ENCODE measurements at regions not wholly inside any gene's neighbourhood (a gene's known extent, or its start where the extent isn't known, plus 50 kb on each side); places are given as distances from the start of the nearest gene placed in this dataset.
"Not testable (repeated sequence)": the region's sequence is repeated elsewhere in the genome, so short reads cannot be mapped to it uniquely, and the experiment has no call there.

GRCh38 chr2:154557906-154558305 lies 140.6 kb upstream of the KCNJ3 start:
- Mint-ChIP-seq H3K27me3 (ENCODE audit: low read depth) (no peaks in the 10 kb centered on the region), H3K4me1 (no peaks in the 10 kb centered on the region), H3K36me3 (ENCODE audit: low read depth) (no peaks in the 10 kb centered on the region), H3K9me3 (no peaks in the 10 kb centered on the region), H3K4me3 (no peak overlapping the region), H3K27ac (ENCODE audit: unreplicated experiment) (no peak overlapping the region)
- no peak for DNase-seq (ENCODE audit: low read depth, low spot score)
- TF ChIP-seq, protein P1, sequence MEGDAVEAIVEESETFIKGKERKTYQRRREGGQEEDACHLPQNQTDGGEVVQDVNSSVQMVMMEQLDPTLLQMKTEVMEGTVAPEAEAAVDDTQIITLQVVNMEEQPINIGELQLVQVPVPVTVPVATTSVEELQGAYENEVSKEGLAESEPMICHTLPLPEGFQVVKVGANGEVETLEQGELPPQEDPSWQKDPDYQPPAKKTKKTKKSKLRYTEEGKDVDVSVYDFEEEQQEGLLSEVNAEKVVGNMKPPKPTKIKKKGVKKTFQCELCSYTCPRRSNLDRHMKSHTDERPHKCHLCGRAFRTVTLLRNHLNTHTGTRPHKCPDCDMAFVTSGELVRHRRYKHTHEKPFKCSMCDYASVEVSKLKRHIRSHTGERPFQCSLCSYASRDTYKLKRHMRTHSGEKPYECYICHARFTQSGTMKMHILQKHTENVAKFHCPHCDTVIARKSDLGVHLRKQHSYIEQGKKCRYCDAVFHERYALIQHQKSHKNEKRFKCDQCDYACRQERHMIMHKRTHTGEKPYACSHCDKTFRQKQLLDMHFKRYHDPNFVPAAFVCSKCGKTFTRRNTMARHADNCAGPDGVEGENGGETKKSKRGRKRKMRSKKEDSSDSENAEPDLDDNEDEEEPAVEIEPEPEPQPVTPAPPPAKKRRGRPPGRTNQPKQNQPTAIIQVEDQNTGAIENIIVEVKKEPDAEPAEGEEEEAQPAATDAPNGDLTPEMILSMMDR (conservative IDR thresholded peaks at IDR 0.05) = no peak

- no peaks in the 10 kb centered on the region for H3K27me3 Mint-ChIP-seq (ENCODE audit: low read depth)
- TF ChIP-seq, protein P1 (conservative IDR thresholded peaks at IDR 0.05) = no peak
- no peaks in the 10 kb centered on the region for H3K4me1 Mint-ChIP-seq
- no peak overlapping the region for H3K4me3 Mint-ChIP-seq
- no peaks in the 10 kb centered on the region for H3K36me3 Mint-ChIP-seq (ENCODE audit: low read depth)
- no peak overlapping the region for H3K27ac Mint-ChIP-seq (ENCODE audit: unreplicated experiment)
- no peak for DNase-seq (ENCODE audit: low read depth, low spot score)
- H3K9me3 Mint-ChIP-seq = peaks cover 5% of the 10 kb centered on the region
Observed at GRCh38 chr2:154565433-154565832, 133.1 kb upstream of the KCNJ3 start.

GRCh38 chr2:154568413-154568812 lies 130.1 kb upstream of the KCNJ3 start:
- Mint-ChIP-seq H3K4me1 (no peaks in the 10 kb centered on the region), H3K36me3 (ENCODE audit: low read depth) (no peaks in the 10 kb centered on the region), H3K27me3 (ENCODE audit: low read depth) (no peaks in the 10 kb centered on the region), H3K9me3 (peaks cover 5% of the 10 kb centered on the region), H3K4me3 (no peak overlapping the region), H3K27ac (ENCODE audit: unreplicated experiment) (no peak overlapping the region)
- TF ChIP-seq, protein P1 (conservative IDR thresholded peaks at IDR 0.05) = no peak
- DNase-seq (ENCODE audit: low read depth, low spot score) = no peak

GRCh38 chr2:154570501-154570900 lies 128.0 kb upstream of the KCNJ3 start:
- TF ChIP-seq, protein P1 (conservative IDR thresholded peaks at IDR 0.05) = no peak
- no peak for DNase-seq (ENCODE audit: low read depth, low spot score)
- Mint-ChIP-seq H3K36me3 (ENCODE audit: low read depth) (no peaks in the 10 kb centered on the region), H3K4me1 (no peaks in the 10 kb centered on the region), H3K27me3 (ENCODE audit: low read depth) (no peaks in the 10 kb centered on the region), H3K9me3 (peaks cover 5% of the 10 kb centered on the region), H3K4me3 (no peak overlapping the region), H3K27ac (ENCODE audit: unreplicated experiment) (no peak overlapping the region)

- H3K27me3 Mint-ChIP-seq (ENCODE audit: low read depth); H3K4me1 Mint-ChIP-seq; H3K4me3 Mint-ChIP-seq; H3K27ac Mint-ChIP-seq (ENCODE audit: unreplicated experiment); DNase-seq (ENCODE audit: low read depth, low spot score); H3K36me3 Mint-ChIP-seq (ENCODE audit: low read depth); H3K9me3 Mint-ChIP-seq: not testable (repeated sequence)
Observed at GRCh38 chr2:154576699-154577098, 121.8 kb upstream of the KCNJ3 start.

GRCh38 chr2:154577390-154577789 lies 121.1 kb upstream of the KCNJ3 start:
- H3K4me1 Mint-ChIP-seq = no peaks in the 10 kb centered on the region

More at GRCh38 chr2:154577390-154577789, 121.1 kb upstream of the KCNJ3 start:
- H3K27me3 Mint-ChIP-seq (ENCODE audit: low read depth) = no peaks in the 10 kb centered on the region
- no peak for DNase-seq (ENCODE audit: low read depth, low spot score)
- H3K27ac Mint-ChIP-seq (ENCODE audit: unreplicated experiment) = no peak overlapping the region
- TF ChIP-seq, protein P1 (conservative IDR thresholded peaks at IDR 0.05) = no peak
- peaks cover 8% of the 10 kb centered on the region for H3K9me3 Mint-ChIP-seq
- peaks cover 2% of the 10 kb centered on the region for H3K36me3 Mint-ChIP-seq (ENCODE audit: low read depth)
- no peak overlapping the region for H3K4me3 Mint-ChIP-seq
